GM19238 (cell line): ENCODE measurements at regions not wholly inside any gene's neighbourhood (a gene's known extent, or its start where the extent isn't known, plus 50 kb on each side); places are given as distances from the start of the nearest gene placed in this dataset.

ENCODE experiments used
- DNase-seq: peaks from one replicate; pipeline ENCODE4 v3.0.0; 2011; ENCODE audit warnings: low spot score; ENCODE audit not compliant: insufficient read length

DNA sequence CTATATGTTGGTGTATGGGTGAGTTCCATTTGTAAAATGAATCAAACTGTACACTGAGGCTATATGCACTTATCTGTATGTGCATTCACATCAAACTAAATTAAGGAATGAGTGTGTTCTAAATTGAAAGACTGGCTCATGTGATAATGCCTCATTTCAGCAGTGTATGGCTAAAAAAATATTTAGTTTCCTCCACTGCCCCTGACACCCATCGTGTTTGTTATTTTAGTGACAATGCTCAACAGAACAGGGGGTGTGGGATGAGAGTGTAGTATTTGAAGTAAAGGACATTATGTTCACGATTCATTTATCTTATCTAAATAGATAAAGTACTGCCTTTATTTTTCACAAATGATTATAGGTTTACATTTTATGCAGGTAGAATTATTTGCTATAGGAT, 301.1 kb upstream of the ARPP21 start:
- no peak for DNase-seq

DNA sequence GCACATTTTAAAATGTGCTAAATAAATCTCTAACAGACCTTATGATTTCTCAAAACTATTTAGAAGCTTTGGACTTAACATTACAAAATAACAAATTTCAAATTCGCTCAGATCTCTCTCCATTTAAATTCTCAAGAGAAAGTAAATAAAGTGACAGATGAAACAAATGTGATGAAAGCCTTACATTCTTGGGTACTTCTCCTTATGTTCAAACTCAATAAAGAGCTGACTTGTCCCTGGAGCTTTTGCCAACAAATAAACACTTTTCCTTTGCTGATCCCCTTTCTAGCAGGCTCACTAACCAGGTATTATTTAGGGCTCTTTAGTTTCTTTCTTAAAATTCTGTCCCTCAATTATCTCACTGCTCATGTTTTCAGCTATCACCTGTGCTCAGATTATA, 259.1 kb upstream of the ARPP21 start:
- no peak for DNase-seq

DNA sequence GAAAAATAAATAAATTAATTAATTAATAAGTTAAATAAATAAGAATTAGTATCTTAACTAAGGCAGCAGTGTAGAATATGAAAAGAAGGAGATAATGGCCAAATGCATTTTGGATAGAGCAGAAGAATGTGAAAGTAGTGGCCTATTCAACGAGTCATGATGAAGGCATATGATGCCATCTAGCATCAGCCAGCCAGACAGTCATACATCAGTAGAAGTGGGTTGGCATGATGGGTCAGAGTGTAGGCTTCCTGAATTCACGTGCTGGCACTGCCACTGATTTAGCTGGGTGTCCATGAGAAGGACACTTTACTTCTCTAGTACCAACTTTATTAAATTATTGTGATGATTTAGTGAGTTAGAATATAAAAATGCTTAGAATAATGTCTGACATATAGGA, 256.1 kb upstream of the ARPP21 start:
- DNase-seq = no peak

DNA sequence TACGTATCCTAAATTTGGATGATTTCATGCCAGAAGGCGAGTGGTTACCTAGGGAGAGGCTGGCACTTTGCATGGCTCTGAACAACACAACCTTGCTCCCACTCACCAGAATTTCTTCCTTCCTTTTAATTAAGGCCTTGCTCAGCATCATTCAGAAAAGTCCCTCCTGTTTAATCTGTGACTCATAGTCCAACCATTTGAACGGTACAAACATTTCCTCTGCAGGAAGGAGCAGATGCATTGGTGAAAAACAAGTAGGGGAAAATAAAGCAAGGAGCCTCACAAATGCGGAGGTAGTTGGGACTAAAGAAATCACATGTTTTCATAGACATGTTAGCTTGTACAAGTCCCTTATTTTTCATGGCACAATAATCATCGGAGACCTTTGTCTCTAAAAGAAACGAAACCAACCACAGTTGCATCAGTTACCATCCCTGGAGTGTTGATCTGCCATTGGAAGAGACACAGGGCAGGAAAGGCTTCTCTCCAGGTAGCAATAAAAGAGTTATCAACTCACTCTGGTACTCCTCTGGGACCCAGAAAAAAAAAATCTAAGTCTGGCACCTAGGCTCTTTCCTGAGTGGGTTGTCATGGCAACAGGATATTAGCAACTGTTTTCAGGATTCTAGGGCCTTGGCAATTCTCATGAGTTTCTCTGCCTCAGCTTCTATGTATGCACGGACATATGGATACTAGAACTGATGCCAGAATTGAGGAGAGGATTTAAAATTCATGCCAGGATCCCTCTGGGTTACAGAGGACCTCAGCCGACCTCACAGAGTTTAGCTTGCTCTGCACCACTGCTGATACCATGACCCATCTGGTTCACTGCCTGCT, 255.4 kb upstream of the ARPP21 start:
- no peak for DNase-seq

DNA sequence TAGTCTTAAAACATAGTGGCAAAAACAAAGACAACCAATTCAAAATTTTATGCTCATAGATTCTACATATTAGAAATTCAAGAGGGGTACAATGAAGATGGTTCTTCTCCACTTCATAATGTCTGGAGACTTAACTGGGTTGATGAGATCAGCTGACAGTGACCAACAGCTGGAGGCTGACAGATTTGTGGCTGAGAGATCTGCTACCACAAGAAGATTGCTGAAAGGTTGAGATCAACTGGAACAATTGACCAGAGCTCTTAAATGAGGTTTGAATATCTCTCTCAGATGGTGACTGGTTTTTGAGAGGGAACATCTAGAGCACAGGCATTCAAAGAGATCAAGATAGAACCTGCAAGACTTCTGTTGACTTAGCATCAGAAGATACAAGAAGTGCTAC, 254.1 kb upstream of the ARPP21 start:
- no peak for DNase-seq

DNA sequence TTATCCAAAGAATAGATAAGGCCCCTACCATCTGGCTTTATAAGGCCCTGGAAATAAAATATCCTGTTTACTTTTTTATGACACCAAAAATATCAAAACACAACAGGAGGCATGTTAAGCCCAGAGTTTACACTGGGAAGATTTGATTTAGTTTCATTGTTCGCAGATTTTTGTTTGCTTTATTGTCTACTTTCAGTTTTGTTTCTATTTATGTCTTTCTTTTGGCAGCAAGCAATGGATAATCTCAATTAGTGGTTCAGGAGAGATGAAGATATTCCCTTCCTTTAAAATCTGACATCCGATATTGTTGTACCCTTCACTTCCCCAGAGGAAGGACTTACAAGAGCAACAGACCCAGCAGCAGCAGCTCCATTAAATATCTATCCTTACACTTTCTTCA, 249.4 kb upstream of the ARPP21 start:
- no peak for DNase-seq

DNA sequence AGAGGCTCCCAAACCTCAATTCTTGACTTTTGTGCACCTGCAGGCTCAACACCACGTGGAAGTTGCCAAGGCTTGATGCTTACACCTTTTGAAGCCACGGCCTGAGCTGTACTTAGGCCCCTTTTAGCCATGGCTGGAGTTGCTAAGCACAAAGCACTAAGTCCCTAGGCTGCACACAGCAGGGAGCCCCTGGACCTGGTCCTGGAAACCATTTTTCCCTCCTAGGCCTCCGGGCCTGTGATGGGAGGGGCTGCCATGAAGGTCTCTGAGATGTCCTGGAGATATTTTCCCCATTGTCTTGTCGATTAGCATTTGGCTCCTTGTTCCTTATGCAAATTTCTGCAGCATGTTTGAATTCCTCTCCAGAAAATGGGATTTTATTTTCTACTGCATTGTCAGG, 247.1 kb upstream of the ARPP21 start:
- DNase-seq = no peak

DNA sequence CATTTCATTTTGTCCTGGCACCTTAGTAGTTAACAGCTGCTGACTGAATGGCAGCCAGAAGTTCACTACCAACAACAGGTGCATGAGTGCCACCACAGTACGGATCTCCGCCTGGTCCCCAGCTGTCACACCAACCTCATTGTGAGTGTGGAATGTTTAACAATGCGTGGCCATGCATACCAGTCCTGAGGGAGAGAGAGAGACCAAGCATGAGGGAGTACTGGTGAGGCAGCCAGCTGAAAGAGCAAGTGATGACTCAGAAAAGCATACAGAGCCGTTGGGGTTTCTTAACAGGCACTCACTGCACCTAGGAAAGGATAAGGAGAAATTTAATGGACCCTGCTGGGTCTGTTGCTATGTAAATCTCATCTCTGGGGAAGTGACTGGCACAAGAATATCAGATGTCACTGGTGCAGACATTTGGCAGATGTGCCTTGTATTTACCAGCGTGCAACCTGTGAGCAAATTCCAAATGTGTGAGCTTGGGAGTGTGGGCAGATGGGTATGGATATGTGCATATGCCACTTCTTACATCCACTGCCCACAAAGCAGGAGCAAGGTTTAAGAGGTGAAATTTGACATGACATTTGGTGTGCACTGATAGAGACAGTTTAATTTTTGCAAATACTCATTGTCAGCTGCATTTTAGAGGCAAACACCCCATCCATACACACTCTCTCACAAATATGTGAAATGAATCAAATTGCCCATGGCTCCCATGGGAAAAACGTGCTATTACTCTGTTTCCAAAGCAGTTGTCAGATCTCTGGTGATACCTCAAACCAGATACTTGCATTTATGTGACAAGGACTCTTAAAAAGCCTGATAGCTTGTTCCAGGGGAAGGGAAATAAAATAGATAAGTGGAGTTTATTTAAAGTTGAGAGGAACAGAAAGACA, 245.2 kb upstream of the ARPP21 start:
- no peak for DNase-seq

DNA sequence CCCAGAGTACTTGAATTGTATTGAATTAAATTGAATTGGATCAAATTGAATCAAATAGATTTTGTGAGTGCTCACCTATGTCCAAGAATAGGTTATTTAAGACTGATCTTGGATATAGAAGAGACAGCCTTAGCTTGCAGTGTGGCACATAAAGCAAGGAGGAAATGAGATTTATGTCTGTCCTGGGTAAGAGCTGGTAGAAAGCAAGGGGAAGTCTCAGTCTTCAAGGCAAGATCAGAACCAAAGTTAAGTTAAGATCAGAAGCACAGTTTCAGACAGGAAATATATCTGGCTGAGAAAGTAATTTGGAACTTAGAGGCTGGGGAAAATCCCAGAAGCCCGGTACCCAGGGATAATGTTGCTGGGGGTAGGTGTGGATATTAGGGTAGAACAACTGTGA, 244.4 kb upstream of the ARPP21 start:
- no peak for DNase-seq

DNA sequence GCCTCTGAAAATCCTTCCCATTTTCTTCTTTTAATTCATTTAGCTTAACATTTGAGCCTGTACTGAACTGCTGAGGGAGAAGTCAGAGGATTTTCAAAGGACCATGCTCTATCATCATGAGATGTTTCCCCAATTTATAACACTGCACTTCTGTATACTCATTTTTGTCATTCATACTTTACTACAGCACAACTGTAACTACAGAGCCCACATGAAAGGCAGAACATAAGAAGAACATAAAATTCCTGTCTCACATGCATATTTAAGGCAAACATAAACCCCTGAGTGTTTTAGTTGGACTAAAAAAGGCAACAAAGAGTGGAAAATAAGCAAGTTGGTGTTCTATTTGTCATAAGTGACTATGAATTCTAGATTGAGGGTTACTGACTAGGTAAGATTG, 237.7 kb upstream of the ARPP21 start:
- DNase-seq = no peak

DNA sequence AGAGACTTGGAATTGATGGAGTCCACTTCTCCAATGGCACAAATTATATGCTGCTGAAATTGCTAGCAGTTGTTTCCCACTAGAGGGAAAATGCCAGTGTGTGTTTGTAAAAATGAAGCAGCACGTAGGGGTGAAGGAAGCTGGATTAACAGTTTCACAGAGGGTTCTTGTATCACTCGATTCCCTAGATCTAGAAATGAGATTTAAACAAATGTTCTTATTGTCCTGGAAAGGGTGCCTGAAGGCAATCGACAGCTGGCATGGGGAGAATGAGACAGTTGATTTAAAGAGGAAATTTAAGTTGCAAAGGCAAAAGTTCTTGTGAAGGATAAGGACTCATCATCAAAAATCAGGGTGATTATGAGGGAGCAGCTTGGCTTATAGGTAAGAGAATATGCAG, 234.8 kb upstream of the ARPP21 start:
- DNase-seq = no peak

DNA sequence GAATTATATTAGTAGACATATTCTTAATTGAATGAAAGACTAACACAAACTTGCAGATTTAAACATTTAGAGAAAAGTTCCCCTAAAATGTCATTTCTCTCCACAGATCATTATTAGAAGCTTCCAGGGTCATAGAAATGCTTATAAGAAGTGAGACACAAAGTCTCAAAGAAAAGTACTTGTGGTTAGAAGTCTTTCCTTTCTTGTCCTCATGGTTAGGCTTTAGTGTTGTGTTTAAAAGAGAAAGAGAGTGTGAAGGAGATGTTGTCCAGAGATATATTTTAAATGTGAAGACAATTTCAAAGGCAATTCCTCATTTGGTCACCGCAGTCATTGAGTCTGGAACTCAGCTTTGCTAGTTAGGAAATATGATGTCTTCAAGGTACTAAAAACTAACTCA, 230.4 kb upstream of the ARPP21 start:
- DNase-seq = no peak

DNA sequence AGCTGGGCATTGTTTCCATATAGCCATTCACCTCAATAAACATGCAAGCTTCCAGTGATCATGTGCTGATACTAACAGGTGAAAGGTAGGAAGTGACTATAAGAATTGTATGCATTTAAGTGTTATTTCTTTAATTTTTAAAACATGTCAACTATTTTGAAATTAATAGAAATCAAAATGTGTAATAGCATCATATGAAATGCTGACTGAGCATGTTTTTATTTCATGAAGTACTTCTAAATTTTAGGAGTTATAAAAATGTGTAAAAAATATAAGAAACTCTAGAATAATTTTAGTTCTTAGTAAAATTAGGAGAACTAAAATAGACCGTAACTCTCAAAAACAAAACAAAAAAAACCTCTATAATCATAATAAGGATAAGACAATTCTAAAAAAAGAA, 229.3 kb upstream of the ARPP21 start:
- no peak for DNase-seq

DNA sequence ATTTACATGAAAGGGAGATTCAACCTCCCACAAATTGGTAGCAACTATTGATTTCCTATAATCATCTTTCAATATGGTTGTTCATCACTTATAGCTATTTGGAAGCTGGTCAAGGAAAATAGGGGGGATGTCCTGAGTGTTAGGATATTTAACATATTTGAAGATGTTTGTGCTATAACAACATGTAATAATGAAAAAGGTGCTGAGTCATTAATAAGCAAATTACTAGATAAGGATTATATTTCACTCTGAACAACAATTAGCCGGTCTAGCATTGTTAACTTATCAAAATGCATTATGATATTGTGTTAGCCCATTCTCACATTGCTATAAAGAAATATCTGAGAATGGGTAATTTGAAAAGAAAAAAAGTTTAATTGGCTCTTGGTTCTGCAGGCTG, 225.8 kb upstream of the ARPP21 start:
- DNase-seq = no peak

DNA sequence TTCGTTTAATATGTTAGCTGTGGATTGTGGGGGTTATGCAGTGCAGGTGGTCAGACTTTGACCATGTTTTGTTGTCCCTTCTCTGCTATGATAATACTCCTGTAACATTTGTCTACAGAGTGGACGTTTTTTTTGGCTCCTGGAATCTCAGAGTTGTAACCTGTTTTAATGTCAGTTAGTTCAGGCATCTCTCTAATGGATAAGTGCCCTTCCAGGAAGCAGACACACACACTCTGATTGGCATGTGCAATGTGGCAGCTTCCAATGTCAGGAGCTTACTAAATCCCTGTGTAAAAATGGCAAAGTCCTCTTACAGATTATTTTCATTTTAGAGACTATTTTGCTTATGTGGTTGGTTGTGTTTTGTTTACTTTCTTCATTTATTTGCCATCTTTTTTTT, 222.2 kb upstream of the ARPP21 start:
- no peak for DNase-seq

DNA sequence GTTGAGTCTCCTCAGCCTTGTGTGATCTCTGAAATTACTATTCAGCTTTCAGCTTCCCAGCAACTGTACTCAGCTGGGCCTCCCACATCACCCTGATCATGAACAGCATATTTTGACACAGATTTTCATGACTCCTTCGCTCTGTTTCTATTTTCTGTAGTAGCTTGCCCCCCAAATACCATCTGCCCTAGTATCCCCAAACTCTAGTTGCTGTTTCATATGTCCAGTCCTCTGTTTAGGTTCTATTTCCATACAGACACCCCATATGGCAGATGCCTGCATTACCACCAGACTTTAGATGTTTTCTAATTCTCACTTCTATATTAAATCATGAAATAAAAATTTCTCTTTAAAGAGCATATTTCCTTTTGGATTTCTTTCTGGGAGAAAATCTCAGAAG, 217.2 kb upstream of the ARPP21 start:
- no peak for DNase-seq

DNA sequence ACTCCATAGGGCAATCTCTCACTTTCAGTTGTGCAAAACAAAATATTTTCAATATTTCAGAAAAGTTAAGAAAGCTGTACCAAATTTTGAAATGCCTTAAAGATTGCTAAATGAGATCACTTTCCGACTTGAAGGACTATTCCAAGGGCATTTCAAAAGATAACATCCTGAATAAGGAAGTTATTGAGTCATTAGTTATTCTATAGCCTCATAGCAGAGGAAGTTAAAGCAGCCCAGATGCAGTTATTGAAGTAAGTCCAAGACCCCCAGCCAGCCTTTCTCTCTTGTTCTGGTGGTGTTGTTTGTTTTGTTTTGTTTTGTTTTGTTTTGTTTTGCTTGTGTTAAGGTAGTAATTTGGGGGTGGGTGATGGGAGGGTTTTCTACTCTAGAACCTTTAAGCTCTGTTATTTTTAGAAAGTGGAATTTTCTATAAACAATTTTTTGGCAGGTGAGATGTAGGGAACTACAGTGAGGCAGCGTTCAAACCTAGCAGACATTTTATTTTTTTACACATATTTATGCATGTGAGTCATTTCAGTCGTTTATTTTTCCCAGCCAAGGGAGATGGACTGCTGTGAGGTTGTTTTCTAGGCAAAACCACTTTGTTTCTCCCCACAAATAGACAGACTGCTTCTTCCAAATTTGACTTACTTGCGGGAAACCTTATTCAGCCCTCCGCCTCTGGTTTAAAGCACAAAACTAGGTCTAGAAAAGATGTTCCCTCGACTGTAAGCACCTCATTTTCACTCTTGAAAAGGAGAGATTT, 216.3 kb upstream of the ARPP21 start:
- no peak for DNase-seq

DNA sequence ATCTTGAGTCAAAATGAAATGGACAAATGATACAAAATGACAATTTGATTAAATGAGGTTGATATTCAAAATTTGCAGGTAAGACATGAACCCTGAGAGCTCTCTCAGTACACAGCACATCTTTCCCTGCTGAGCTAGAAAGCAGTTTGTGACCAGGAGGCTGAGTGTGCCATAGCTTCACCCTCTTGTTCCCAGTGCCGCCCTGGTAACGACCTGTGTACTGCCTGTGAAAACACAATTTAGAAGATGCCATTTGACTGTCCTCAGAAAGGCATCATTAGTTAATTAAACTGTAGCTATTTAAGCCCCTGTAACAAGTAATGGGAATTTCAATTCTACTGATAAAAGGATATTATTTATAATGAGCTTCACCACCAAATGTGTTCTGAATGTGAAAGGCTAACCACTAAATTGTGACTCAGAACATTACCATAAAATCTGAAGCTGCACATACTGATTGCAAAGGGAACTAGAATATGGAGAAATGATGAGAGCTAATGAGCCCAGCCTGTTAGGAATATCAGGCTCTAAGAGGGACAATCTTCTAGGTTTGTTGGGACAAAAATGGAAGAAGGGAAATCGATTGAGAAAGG, 212.9 kb upstream of the ARPP21 start:
- DNase-seq = no peak

DNA sequence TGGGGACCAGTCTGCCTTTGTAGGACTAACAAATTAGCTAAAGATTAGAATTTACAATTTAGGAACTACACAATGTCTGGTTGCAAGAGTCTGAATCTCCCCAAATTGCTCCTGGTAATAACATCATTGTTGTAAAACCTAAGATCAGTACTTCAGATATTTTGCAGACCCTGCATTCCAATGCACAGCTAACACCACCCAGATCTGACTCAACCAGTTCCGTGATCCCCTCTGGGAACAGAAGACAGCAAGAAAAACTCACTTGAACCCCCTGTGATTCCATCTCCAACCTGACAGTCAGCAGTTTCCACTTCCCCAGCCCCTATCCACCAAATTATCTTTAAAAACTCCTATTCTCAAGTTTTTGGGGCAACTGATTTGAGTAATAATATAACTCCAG, 201.9 kb upstream of the ARPP21 start:
- DNase-seq = no peak

DNA sequence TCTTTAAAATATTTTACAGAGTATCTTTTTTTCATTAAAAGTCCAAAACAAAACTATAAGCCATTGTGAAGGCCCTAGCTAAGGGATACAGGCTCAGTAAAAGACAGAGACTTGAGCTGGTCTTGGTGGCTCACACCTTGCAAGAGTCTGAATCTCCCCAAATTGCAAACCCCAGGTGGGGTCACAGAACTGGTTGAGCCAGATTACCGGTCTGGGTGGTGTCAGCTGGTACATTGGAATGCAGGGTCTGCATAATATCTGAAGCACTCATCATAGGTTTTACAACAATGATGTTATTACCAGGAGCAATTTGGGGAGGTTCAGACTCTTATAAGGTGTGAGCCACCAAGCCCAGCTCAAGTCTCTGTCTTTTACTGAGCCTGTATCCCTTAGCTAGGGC, 201.2 kb upstream of the ARPP21 start:
- no peak for DNase-seq

DNA sequence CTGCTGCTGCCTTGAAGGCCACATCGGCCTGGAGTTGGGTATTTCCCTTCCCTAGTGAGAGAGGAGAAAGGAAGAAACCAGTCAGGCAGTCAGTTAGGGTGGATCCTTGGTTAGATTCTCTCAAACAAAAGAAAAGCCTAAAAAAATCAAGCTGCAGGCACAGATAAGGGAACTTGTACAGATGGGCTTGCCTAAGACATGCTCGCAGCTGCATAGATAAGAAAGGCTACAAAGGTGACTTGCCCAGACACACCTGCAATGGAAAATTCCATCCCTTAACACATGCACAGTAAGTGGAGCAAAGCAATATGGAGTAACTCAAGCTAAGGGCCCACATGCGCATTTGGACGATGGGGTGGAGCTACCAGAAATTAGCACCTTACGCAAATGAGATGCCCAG, 199.7 kb upstream of the ARPP21 start:
- no peak for DNase-seq

DNA sequence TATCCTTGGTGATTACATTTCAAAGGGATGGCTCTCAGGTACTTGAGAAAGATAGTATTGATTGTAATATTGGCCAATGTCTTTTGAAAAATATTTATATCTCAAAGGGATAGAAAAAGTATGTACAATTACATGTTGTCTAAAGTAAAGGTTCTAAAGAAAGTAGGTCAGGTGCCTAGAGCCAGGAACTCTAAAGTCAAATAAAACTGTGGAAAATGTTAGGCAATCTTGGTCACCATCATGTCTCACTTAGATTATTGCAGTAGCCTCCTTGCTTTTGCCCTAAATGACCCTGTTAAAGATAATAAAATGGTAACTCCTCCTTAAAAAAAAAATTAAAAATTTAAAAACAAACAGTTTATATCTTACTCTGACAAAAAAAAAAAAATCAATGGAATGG, 198.5 kb upstream of the ARPP21 start:
- DNase-seq = no peak
